SK-N-SH treated with all-trans-retinoic acid at 6 μM for 48 hours (cell line): ENCODE measurements at regions not wholly inside any gene's neighbourhood (a gene's known extent, or its start where the extent isn't known, plus 50 kb on each side); places are given as distances from the start of the nearest gene placed in this dataset.

Experiments
- ATAC-seq: fragments of 200-7000 bp; cut with Tn5 transposase; 3 replicates; pipeline ENCODE4 v1.9.1; 2020; ENCODE audit warnings: mild to moderate bottlenecking, moderate library complexity
- ARNTL ChIP-seq: fragments of 450-650 bp; formaldehyde crosslinking; IDR thresholded peaks from 2 replicates; pipeline ENCODE4 v1.5.0; 2020; ENCODE audit warnings: low read depth, mild to moderate bottlenecking, moderate library complexity, borderline replicate concordance
- BACH2 ChIP-seq: fragments of 250-450 bp; sonication (Bioruptor Pico); IDR thresholded peaks from 2 replicates; pipeline ENCODE4 v1.9.0; 2021; ENCODE audit warnings: mild to moderate bottlenecking, borderline replicate concordance
- CREB5 ChIP-seq: fragments of 250-450 bp; sonication (Bioruptor Pico); IDR thresholded peaks from 2 replicates; pipeline ENCODE4 v1.5.1; 2020; ENCODE audit warnings: low read depth, mild to moderate bottlenecking, moderate library complexity
- CSDC2 ChIP-seq: fragments of 250-450 bp; sonication (Bioruptor Pico); IDR thresholded peaks from 2 replicates; pipeline ENCODE4 v1.5.0; 2020; ENCODE audit warnings: mild to moderate bottlenecking, moderate library complexity
- CSRNP3 ChIP-seq: fragments of 250-450 bp; sonication (Bioruptor Pico); IDR thresholded peaks from 2 replicates; pipeline ENCODE4 v1.5.1; 2021; ENCODE audit warnings: mild to moderate bottlenecking, moderate library complexity
- ESRRG ChIP-seq: fragments of 250-450 bp; sonication (Bioruptor Pico); IDR thresholded peaks from 2 replicates; pipeline ENCODE4 v1.6.1; 2021; ENCODE audit warnings: mild to moderate bottlenecking
- GLIS3 ChIP-seq: fragments of 250-450 bp; sonication (Bioruptor Pico); IDR thresholded peaks from 2 replicates; pipeline ENCODE4 v1.5.0; 2020; ENCODE audit warnings: mild to moderate bottlenecking, moderate library complexity
- ISL1 ChIP-seq: fragments of 250-450 bp; sonication (Bioruptor Pico); IDR thresholded peaks from 2 replicates; pipeline ENCODE4 v2.1.2; 2022; ENCODE audit warnings: mild to moderate bottlenecking, moderate library complexity
- PATZ1 ChIP-seq: fragments of 250-450 bp; sonication (Bioruptor Pico); IDR thresholded peaks from 2 replicates; pipeline ENCODE4 v1.8.0; 2020; ENCODE audit warnings: mild to moderate bottlenecking, moderate library complexity, borderline replicate concordance
- PPARA ChIP-seq: fragments of 250-450 bp; sonication (Bioruptor Pico); IDR thresholded peaks from 2 replicates; pipeline ENCODE4 v1.5.0; 2020; ENCODE audit warnings: mild to moderate bottlenecking, borderline replicate concordance
- RARB ChIP-seq: fragments of 250-450 bp; sonication (Bioruptor Pico); IDR thresholded peaks from 2 replicates; pipeline ENCODE4 v1.8.0; 2021; ENCODE audit warnings: mild to moderate bottlenecking, moderate library complexity
- SNAI2 ChIP-seq: fragments of 250-450 bp; sonication (Bioruptor Pico); IDR thresholded peaks from 2 replicates; pipeline ENCODE4 v1.5.0; 2020; ENCODE audit warnings: mild to moderate bottlenecking, moderate library complexity
- TCF4 ChIP-seq: fragments of 250-450 bp; sonication (Bioruptor Pico); IDR thresholded peaks from 2 replicates; pipeline ENCODE4 v1.8.0; 2021; ENCODE audit warnings: mild to moderate bottlenecking, moderate library complexity, borderline replicate concordance
- TOX ChIP-seq: fragments of 250-450 bp; sonication (Bioruptor Pico); IDR thresholded peaks from 2 replicates; pipeline ENCODE4 v1.8.0; 2021; ENCODE audit warnings: mild to moderate bottlenecking, moderate library complexity, borderline replicate concordance
- TSHZ2 ChIP-seq: fragments of 250-450 bp; sonication (Bioruptor Pico); IDR thresholded peaks from 2 replicates; pipeline ENCODE4 v1.5.0; 2020; ENCODE audit warnings: mild to moderate bottlenecking, moderate library complexity
- ZC3H10 ChIP-seq: fragments of 250-450 bp; sonication (Bioruptor Pico); IDR thresholded peaks from 2 replicates; pipeline ENCODE4 v1.5.1; 2021; ENCODE audit warnings: mild to moderate bottlenecking, moderate library complexity
- ZFP3 ChIP-seq: fragments of 250-450 bp; sonication (Bioruptor Pico); IDR thresholded peaks from 2 replicates; pipeline ENCODE4 v1.5.0; 2020; ENCODE audit warnings: mild to moderate bottlenecking, moderate library complexity
- ZFP30 ChIP-seq: fragments of 450-650 bp; formaldehyde crosslinking; IDR thresholded peaks from 2 replicates; pipeline ENCODE4 v1.5.0; 2022; ENCODE audit warnings: mild to moderate bottlenecking, moderate library complexity
- ZNF565 ChIP-seq: fragments of 450-650 bp; formaldehyde crosslinking; conservative IDR thresholded peaks from 2 replicates; pipeline ENCODE4 v1.5.0; 2020; ENCODE audit warnings: low read depth, mild to moderate bottlenecking, moderate library complexity
- ZNF70 ChIP-seq: fragments of 450-650 bp; formaldehyde crosslinking; IDR thresholded peaks from 2 replicates; pipeline ENCODE4 v1.5.0; 2020; ENCODE audit warnings: mild to moderate bottlenecking, moderate library complexity
- ZNF8 ChIP-seq: fragments of 450-650 bp; formaldehyde crosslinking; IDR thresholded peaks from 2 replicates; pipeline ENCODE4 v1.5.0; 2020; ENCODE audit warnings: mild to moderate bottlenecking, moderate library complexity

- ATAC-seq: no peak
- TF ChIP-seq CSRNP3 (CRISPR knock-in tag) (no peak), ESRRG (CRISPR knock-in tag) (no peak), ZNF8 (CRISPR knock-in tag) (no peak), BACH2 (CRISPR knock-in tag) (no peak)
Observed at GRCh38 chr5:39711821-39712220, 287.0 kb upstream of the DAB2 start.

GRCh38 chr5:39709032-39709431, 284.3 kb upstream of the DAB2 start:
- TF ChIP-seq ZNF70 (CRISPR knock-in tag) (no peak), SNAI2 (no peak), ZFP3 (no peak), ISL1 (CRISPR knock-in tag) (no peak), ZC3H10 (CRISPR knock-in tag) (no peak), CSDC2 (no peak), ZNF8 (CRISPR knock-in tag) (no peak), BACH2 (CRISPR knock-in tag) (no peak), CREB5 (no peak), PATZ1 (CRISPR knock-in tag) (no peak), TOX (CRISPR knock-in tag) (no peak), ESRRG (CRISPR knock-in tag) (no peak), TCF4 (CRISPR knock-in tag) (no peak), RARB (CRISPR knock-in tag) (no peak), TSHZ2 (CRISPR knock-in tag) (no peak), GLIS3 (CRISPR knock-in tag) (no peak), CSRNP3 (CRISPR knock-in tag) (no peak)
- TF ChIP-seq, all 23 proteins: peak for 0
- no peak for ATAC-seq

- ATAC-seq: no peak
- TF ChIP-seq ZFP30 (CRISPR knock-in tag) (no peak), GLIS3 (CRISPR knock-in tag) (no peak), CREB5 (no peak), TOX (CRISPR knock-in tag) (no peak), PATZ1 (CRISPR knock-in tag) (no peak), ARNTL (no peak), BACH2 (CRISPR knock-in tag) (no peak), ZFP3 (no peak), ZNF8 (CRISPR knock-in tag) (no peak), CSRNP3 (CRISPR knock-in tag) (no peak), SNAI2 (no peak), ESRRG (CRISPR knock-in tag) (no peak), ZNF70 (CRISPR knock-in tag) (no peak), PPARA (CRISPR knock-in tag) (no peak), ISL1 (CRISPR knock-in tag) (no peak), ZNF565 (no peak), RARB (CRISPR knock-in tag) (no peak), TCF4 (CRISPR knock-in tag) (no peak), ZC3H10 (CRISPR knock-in tag) (no peak), CSDC2 (no peak)
- TF ChIP-seq, all 23 proteins: peak for 0
Observed at GRCh38 chr5:39702928-39703327, 278.1 kb upstream of the DAB2 start.
